ENCODE measurements at regions not wholly inside any gene's neighbourhood (a gene's known extent, or its start where the extent isn't known, plus 50 kb on each side); places are given as distances from the start of the nearest gene placed in this dataset.

- TF ChIP-seq JUN (IDR thresholded peaks at IDR 0.05; ENCODE audit: borderline replicate concordance, low read depth, low read length) (peak; percentile 27; the same call in 1 of the 2 replicates), JUN (CRISPR knock-in tag; IDR thresholded peaks at IDR 0.05; ENCODE audit: borderline replicate concordance) (no peak), HMBOX1 (IDR thresholded peaks at IDR 0.05) (0 out of 2 replicates have a peak, but pooled peaks have one; percentile 13), RB1 (IDR thresholded peaks at IDR 0.05; ENCODE audit: low read depth) (0 out of 2 replicates have a peak, but pooled peaks have one; percentile 38), FOXJ2 (tag; IDR thresholded peaks at IDR 0.05) (peak; percentile 91), NEUROD1 (IDR thresholded peaks at IDR 0.05; ENCODE audit: borderline replicate concordance, low read depth, low read length, partially characterized antibody) (peak; percentile 33), ADNP (tag; IDR thresholded peaks at IDR 0.05) (no peak), MXI1 (IDR thresholded peaks at IDR 0.05; ENCODE audit: low read depth, low read length) (0 out of 2 replicates have a peak, but pooled peaks have one; percentile 52), FOSL1 (tag; conservative IDR thresholded peaks at IDR 0.05) (peak; percentile 78), BMI1 (IDR thresholded peaks at IDR 0.05; ENCODE audit: low read length) (peak; percentile 80), CBX1 (IDR thresholded peaks at IDR 0.05; ENCODE audit: low read depth) (peak; percentile 49; the same call in 1 of the 2 replicates), ZNF408 (CRISPR knock-in tag; IDR thresholded peaks at IDR 0.05; ENCODE audit: low read depth) (no peak), ZNF311 (CRISPR knock-in tag; IDR thresholded peaks at IDR 0.05) (no peak), CTCFL (IDR thresholded peaks at IDR 0.05; ENCODE audit: borderline replicate concordance, insufficient read depth, low read depth, low read length, poor library complexity, severe bottlenecking) (peak; percentile 67), ZNF24 (IDR thresholded peaks at IDR 0.05) (peak; percentile 93), RBFOX2 (IDR thresholded peaks at IDR 0.05; ENCODE audit: low read depth, low read length) (peak; percentile 9; the same call in 1 of the 2 replicates), ATF1 (CRISPR knock-in tag; IDR thresholded peaks at IDR 0.05) (no peak), ATF1 (tag; IDR thresholded peaks at IDR 0.05) (peak; percentile 50), YY1 (IDR thresholded peaks at IDR 0.05; ENCODE audit: borderline replicate concordance in 1 of 3, control insufficient read depth in 1 of 3, extremely low read depth in 1 of 3, insufficient read depth in 3 of 3, insufficient read length in 1 of 3, insufficient replicate concordance in 2 of 3, low read depth in 1 of 3, low read length in 2 of 3) (peak in 1 of 3 experiments; percentile 29), TCF15 (CRISPR knock-in tag; IDR thresholded peaks at IDR 0.05) (no peak), CEBPG (CRISPR knock-in tag; IDR thresholded peaks at IDR 0.05) (no peak), CEBPG (tag; conservative IDR thresholded peaks at IDR 0.05 in 1 of 2, IDR thresholded peaks at IDR 0.05 in 1 of 2) (peak; percentile 89)
These were observed 262.2 kb downstream of the BAMBI start (continued) for GRCh38 chr10:28939281-28940157.
